NT2/D1 (cell line): ENCODE measurements at regions not wholly inside any gene's neighbourhood (a gene's known extent, or its start where the extent isn't known, plus 50 kb on each side); places are given as distances from the start of the nearest gene placed in this dataset.

ENCODE experiments used
- SUZ12 ChIP-seq: IDR thresholded peaks from 2 replicates; pipeline ENCODE4 v1.6.1; 2011; ENCODE audit not compliant: insufficient read length, insufficient read depth; ENCODE audit errors: extremely low read depth
- YY1 ChIP-seq: IDR thresholded peaks from 2 replicates; pipeline ENCODE4 v1.6.1; 2011; ENCODE audit not compliant: insufficient read length, insufficient read depth

GRCh38 chr12:127688906-127689428 lies 578.0 kb upstream of the TMEM132C start:
- TF ChIP-seq YY1: no peak
- no peak for TF ChIP-seq SUZ12
